ENCODE measurements at regions not wholly inside any gene's neighbourhood (a gene's known extent, or its start where the extent isn't known, plus 50 kb on each side); places are given as distances from the start of the nearest gene placed in this dataset.

- WGBS, result 76% methylated on average over 4 of the region's 5 CpGs
- TF ChIP-seq POLR2AphosphoS5 (IDR thresholded peaks at IDR 0.05), result no peak
- no peak for TF ChIP-seq CTCF (IDR thresholded peaks at IDR 0.05)
- no peak for TF ChIP-seq EP300 (IDR thresholded peaks at IDR 0.05)
- TF ChIP-seq POLR2A (IDR thresholded peaks at IDR 0.05; ENCODE audit: low read depth), result no peak
- Histone ChIP-seq H3K4me3 (no peak overlapping the region), H3K36me3 (no peaks in the 10 kb centered on the region), H3K9me3 (no peaks in the 10 kb centered on the region), H3K27ac (replicated peaks in 1 of 4) (no peak overlapping the region), H3K27me3 (no peaks in the 10 kb centered on the region), H3K4me1 (no peaks in the 10 kb centered on the region)
- intact Hi-C loops (cut with DNase I), result no loop called here
- no peak for DNase-seq (ENCODE audit: extremely low spot score)
Observed at GRCh38 chr5:30392897-30393296, 800.6 kb upstream of the CDH6 start.

- Histone ChIP-seq H3K4me3 (no peak overlapping the region), H3K27me3 (no peaks in the 10 kb centered on the region), H3K4me1 (no peaks in the 10 kb centered on the region), H3K9me3 (no peaks in the 10 kb centered on the region), H3K36me3 (no peaks in the 10 kb centered on the region), H3K27ac (replicated peaks in 1 of 4) (no peak overlapping the region)
- whole genome bisulfite sequencing, result 56% methylated on average over 2 of the region's 2 CpGs
- no peak for DNase-seq (ENCODE audit: extremely low spot score)
- intact Hi-C loops (cut with DNase I), result no loop called here
- TF ChIP-seq EP300 (IDR thresholded peaks at IDR 0.05) (no peak), POLR2A (IDR thresholded peaks at IDR 0.05; ENCODE audit: low read depth) (no peak), CTCF (IDR thresholded peaks at IDR 0.05) (no peak), POLR2AphosphoS5 (IDR thresholded peaks at IDR 0.05) (no peak)
Observed at GRCh38 chr5:30390095-30390494, 803.4 kb upstream of the CDH6 start.

DNA sequence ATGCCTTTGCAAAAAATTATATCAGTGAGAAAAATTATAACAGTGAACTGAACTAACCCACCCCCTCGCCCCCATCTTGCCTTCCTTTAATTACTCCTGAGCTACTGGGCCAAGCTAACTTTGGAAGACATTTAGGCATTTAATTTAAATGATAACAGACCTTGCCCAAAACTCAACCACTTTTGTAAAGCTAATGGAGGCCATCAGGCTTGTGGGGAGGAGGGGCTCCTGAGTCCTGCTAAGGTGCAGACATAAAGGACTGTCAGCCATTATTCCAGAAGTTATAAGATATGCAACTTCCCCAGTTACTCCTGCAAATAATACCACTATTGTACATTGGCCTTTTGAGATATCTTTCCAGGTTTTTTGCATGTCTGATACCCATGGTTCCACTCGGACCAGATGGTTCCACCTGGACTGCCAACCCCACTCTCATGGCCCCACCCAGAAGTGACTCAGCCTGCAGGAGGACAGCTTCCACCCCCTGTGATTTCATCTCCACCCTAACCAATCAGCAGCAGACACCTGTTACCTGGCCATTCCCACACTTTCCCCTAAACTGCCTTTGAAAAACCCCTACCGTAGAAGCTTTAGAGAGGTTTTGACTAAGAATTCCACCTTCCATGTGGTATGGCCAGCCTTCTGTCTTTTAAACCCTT lies 805.4 kb upstream of the CDH6 start:
- Histone ChIP-seq H3K9me3 (no peaks in the 10 kb centered on the region), H3K36me3 (no peaks in the 10 kb centered on the region), H3K4me1 (no peaks in the 10 kb centered on the region), H3K4me3 (no peak overlapping the region), H3K27ac (replicated peaks in 1 of 4) (no peak overlapping the region), H3K27me3 (no peaks in the 10 kb centered on the region)
- TF ChIP-seq POLR2AphosphoS5 (IDR thresholded peaks at IDR 0.05) (no peak), POLR2A (IDR thresholded peaks at IDR 0.05; ENCODE audit: low read depth) (no peak), EP300 (IDR thresholded peaks at IDR 0.05) (no peak)
- no peak for DNase-seq (ENCODE audit: extremely low spot score)
- intact Hi-C loops (cut with DNase I), result no loop called here
- WGBS, result 72% methylated on average over 3 of the region's 3 CpGs

- Histone ChIP-seq H3K36me3 (no peaks in the 10 kb centered on the region), H3K4me1 (no peaks in the 10 kb centered on the region), H3K9me3 (no peaks in the 10 kb centered on the region), H3K27me3 (no peaks in the 10 kb centered on the region), H3K4me3 (no peak overlapping the region), H3K27ac (replicated peaks in 1 of 4) (no peak overlapping the region)
- intact Hi-C loops (cut with DNase I), result no loop called here
- 87% methylated on average over 2 of the region's 2 CpGs for WGBS
- DNase-seq (ENCODE audit: extremely low spot score), result no peak
- no peak for TF ChIP-seq CTCF (IDR thresholded peaks at IDR 0.05)
- no peak for TF ChIP-seq EP300 (IDR thresholded peaks at IDR 0.05)
Observed at GRCh38 chr5:30385754-30386153, 807.7 kb upstream of the CDH6 start.

DNA sequence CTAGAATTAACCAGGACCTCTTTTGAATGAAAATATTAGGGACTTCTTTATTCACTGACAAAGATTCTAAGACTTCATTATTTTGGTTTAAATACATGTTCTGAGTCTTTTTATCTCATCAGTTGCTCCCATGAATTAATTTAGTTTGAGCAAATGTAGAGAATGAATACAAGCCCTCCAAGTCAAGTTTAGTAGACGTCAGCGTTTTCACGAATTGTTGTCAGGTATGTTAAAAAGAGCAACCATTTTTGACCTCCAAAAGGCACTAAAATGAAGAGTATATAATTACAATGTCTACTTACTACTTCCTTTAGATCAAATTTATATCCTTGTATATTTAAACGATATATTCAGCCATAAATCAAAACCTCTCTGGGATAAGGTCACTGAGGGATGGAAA lies 809.3 kb upstream of the CDH6 start:
- no peaks in the 10 kb centered on the region for H3K27me3 ChIP-seq
- no peak overlapping the region for H3K27ac ChIP-seq (replicated peaks in 1 of 4)
- no peaks in the 10 kb centered on the region for H3K36me3 ChIP-seq
- TF ChIP-seq EP300 (IDR thresholded peaks at IDR 0.05) (no peak), POLR2AphosphoS5 (IDR thresholded peaks at IDR 0.05) (no peak), CTCF (IDR thresholded peaks at IDR 0.05) (no peak), POLR2A (IDR thresholded peaks at IDR 0.05; ENCODE audit: low read depth) (no peak)
- intact Hi-C loops (cut with DNase I), result no loop called here
- 74% methylated on average over 4 of the region's 4 CpGs for whole genome bisulfite sequencing
- H3K4me3 ChIP-seq, result no peak overlapping the region
- no peak for DNase-seq (ENCODE audit: extremely low spot score)
- no peaks in the 10 kb centered on the region for H3K4me1 ChIP-seq
- H3K9me3 ChIP-seq, result no peaks in the 10 kb centered on the region
